Motor neuron (in vitro differentiated cells): ENCODE measurements at regions not wholly inside any gene's neighbourhood (a gene's known extent, or its start where the extent isn't known, plus 50 kb on each side); places are given as distances from the start of the nearest gene placed in this dataset.
A peak's percentile ranks its signal among the peaks of the same experiment; 100 is the strongest.

Experiments
- ATAC-seq, 8 experiments: fragments of 200-7000 bp; cut with Tn5 transposase; replicated peaks in 6 of 8; 2 replicates each; pipeline ENCODE4 v1.8.0; 2021; ENCODE audit warnings: mild to moderate bottlenecking in 8 of 8, moderate library complexity in 8 of 8
- H3K27ac ChIP-seq, 2 donors: fragments of 250-450 bp; sonication (Bioruptor Pico); 2 replicates each; pipeline ENCODE4 v1.9.0; 2021; ENCODE audit warnings: antibody characterized with exemption in 2 of 2, mild to moderate bottlenecking in 2 of 2, moderate library complexity in 1 of 2
- H3K4me1 ChIP-seq, 2 donors: fragments of 250-450 bp; sonication (Bioruptor Pico); replicated peaks in 1 of 2; 2 replicates each; pipeline ENCODE4 v1.6.1; 2021; ENCODE audit warnings: antibody characterized with exemption in 2 of 2, mild to moderate bottlenecking in 2 of 2, moderate library complexity in 1 of 2
- H3K4me3 ChIP-seq, 5 donors: fragments of 250-450 bp; sonication (Bioruptor Pico); 2 replicates each; pipeline ENCODE4 v1.9.0; 2021; ENCODE audit warnings: antibody characterized with exemption in 5 of 5, mild to moderate bottlenecking in 5 of 5, moderate library complexity in 4 of 5
- WGBS, 10 experiments: fragments of 450-650 bp; shearing (Covaris generic); methylation state at CpG; one replicate each; pipeline ENCODE4 v1.0.0; 2022; 5-methylcytosine and 5-hydroxymethylcytosine counted together
- in situ Hi-C, 9 experiments: fragments of 400-800 bp; cut with MboI; loops; one replicate each; pipeline ENCODE4 v1.15.0; 2021; ENCODE audit warnings: low sequenced_read_pairs in 9 of 9, low pct_unique_long_range_greater_than_20kb in 2 of 9; ENCODE audit not compliant: unreplicated experiment in 9 of 9

DNA sequence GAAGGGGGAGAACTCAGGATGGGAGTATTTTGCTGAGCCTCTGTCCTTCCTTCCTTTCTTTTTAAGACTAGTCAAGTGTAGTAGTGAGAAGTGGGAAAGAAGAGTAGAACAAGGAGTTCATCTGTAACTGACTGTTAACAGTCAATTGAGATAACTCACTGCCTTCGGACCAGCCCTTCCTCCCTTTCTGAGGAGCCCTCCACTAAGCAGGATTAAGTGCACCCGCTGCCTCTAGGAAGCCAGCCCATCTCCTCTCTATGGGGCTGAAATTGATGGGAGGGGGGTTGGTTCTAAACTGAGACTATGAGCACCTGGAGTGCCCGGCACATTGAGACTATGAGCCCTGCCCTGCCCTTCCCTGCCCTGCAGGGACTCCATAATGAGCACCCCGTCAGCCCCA is 72.7 kb upstream of the TINAGL1 start:
- Histone ChIP-seq H3K27ac (no peak overlapping the region), H3K4me1 (no peaks in the 10 kb centered on the region), H3K4me3 (no peak overlapping the region)
- in situ Hi-C loops, result no loop called here
- ATAC-seq, result peak in 1 of 8 experiments; percentile 13
- WGBS, 10 experiments, result 50 to 62% (median 58%) methylated on average over 2 to 4 of the region's 4 CpGs; no CpG with 5 or more reads in 4 of the 10 experiments

DNA sequence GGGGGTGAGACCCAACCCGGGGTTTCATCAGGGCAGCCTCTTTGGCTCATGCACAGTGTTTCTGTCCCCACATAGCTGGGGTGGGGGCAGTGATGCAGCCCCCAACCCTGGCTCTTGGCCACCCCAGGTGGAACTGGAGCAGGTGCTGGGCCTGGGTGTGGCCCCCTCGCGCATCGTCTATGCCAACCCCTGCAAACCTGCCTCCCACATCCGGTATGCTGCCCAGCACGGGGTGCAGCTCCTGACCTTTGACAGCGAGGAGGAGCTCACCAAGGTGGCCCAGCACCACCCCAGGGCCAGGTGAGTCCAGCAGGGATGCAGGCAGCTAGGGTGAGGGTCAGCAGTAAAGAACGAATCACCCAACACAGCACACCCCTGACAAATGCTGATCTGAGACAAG is 72.3 kb upstream of the TINAGL1 start:
- in situ Hi-C loops, result no loop called here
- WGBS, 10 experiments, result 0 to 67% (median 60%) methylated on average over 1 of the region's 8 CpGs; no CpG with 5 or more reads in 7 of the 10 experiments
- Histone ChIP-seq H3K4me1 (no peaks in the 10 kb centered on the region), H3K27ac (no peak overlapping the region), H3K4me3 (no peak overlapping the region)
- ATAC-seq, result peak in 1 of 8 experiments; percentile 12

DNA sequence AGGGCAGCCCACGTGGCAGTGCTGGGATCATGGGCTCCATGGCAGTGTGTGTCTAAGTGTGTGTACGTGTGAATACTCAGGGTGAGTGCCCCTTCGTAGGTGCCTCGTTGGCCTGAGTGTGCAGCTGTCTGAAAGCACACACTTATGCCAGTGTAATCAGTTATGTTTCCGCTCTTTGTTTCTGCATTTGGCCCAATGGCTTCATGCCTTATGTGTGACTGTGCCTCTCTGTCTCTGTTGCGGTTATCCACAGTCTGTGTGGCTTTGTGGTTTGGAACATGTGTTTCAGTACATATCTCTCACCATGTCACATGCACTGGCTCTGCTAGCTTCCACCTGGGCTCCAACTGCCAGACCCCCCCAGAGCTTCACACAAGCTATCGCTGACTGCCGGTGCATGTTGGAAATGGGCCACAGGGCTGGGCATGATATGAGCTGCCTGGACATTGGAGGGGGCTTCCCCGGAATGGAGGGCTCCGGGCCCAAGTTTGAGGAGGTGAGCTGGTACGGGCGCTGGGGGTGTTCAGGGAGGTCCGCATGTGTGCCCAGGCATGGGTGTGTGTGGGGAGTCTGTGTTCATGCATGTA is 70.3 kb upstream of the TINAGL1 start:
- Histone ChIP-seq H3K4me3 (no peak overlapping the region), H3K4me1 (no peaks in the 10 kb centered on the region), H3K27ac (no peak overlapping the region)
- 9 to 96% (median 81%) methylated on average over 3 to 9 of the region's 13 CpGs; no CpG with 5 or more reads in 4 of the 10 experiments for WGBS, 10 experiments
- peak in 2 of 8 experiments; percentile 23 to 26 for ATAC-seq
- in situ Hi-C loops, result no loop called here

DNA sequence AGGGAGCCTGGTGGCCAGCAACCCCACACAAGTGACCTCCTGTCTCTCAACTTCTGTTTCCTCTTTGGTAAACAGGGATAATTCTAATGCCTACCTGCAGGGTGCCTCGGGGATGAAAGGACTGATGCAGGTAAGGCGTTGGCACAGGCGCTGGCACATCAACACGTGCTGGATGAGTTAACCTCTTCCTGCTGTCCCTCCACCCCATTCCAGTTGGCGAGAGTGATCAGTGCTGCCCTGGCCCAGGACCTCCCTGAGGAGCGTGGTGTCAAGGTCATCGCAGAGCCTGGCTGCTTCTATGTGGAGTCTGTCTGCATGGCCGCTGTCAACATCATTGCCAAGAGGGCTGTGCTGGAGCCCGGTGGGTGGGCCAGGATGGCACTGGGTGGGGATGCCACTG is 69.1 kb upstream of the TINAGL1 start:
- H3K4me3 ChIP-seq, result no peak overlapping the region
- no peak overlapping the region for H3K27ac ChIP-seq
- no peaks in the 10 kb centered on the region for H3K4me1 ChIP-seq
- WGBS, 10 experiments, result 87 to 93% (median 88%) methylated on average over 3 to 7 of the region's 9 CpGs; no CpG with 5 or more reads in 6 of the 10 experiments
- ATAC-seq, result peak in 1 of 8 experiments; percentile 20
- in situ Hi-C loops, result no loop called here

- H3K27ac ChIP-seq, result no peak overlapping the region
- peak in 1 of 8 experiments; percentile 15 for ATAC-seq
- 45 to 93% (median 75%) methylated on average over 4 to 13 of the region's 20 CpGs; no CpG with 5 or more reads in 4 of the 10 experiments for WGBS, 10 experiments
- H3K4me1 ChIP-seq, result no peaks in the 10 kb centered on the region
- H3K4me3 ChIP-seq, result no peak overlapping the region
- in situ Hi-C loops, result no loop called here
Observed at GRCh38 chr1:31507676-31508530, 68.4 kb upstream of the TINAGL1 start.

GRCh38 chr1:31509124-31510072 is 66.9 kb upstream of the TINAGL1 start:
- H3K4me1 ChIP-seq, result no peaks in the 10 kb centered on the region
- in situ Hi-C loops, result no loop called here
- H3K27ac ChIP-seq, result no peak overlapping the region
- H3K4me3 ChIP-seq, result no peak overlapping the region
- WGBS, 10 experiments, result 22 to 91% (median 74%) methylated on average over 3 to 7 of the region's 7 CpGs; no CpG with 5 or more reads in 2 of the 10 experiments
- peak in 1 of 8 experiments; percentile 71 for ATAC-seq

- 60 to 100% (median 83%) methylated on average over 1 to 6 of the region's 6 CpGs for WGBS, 10 experiments
- in situ Hi-C loops, result no loop called here
- Histone ChIP-seq H3K4me3 (no peak overlapping the region), H3K4me1 (no peaks in the 10 kb centered on the region), H3K27ac (no peak overlapping the region)
- ATAC-seq, result no peak
Observed at GRCh38 chr1:31510304-31510703, 66.0 kb upstream of the TINAGL1 start.

DNA sequence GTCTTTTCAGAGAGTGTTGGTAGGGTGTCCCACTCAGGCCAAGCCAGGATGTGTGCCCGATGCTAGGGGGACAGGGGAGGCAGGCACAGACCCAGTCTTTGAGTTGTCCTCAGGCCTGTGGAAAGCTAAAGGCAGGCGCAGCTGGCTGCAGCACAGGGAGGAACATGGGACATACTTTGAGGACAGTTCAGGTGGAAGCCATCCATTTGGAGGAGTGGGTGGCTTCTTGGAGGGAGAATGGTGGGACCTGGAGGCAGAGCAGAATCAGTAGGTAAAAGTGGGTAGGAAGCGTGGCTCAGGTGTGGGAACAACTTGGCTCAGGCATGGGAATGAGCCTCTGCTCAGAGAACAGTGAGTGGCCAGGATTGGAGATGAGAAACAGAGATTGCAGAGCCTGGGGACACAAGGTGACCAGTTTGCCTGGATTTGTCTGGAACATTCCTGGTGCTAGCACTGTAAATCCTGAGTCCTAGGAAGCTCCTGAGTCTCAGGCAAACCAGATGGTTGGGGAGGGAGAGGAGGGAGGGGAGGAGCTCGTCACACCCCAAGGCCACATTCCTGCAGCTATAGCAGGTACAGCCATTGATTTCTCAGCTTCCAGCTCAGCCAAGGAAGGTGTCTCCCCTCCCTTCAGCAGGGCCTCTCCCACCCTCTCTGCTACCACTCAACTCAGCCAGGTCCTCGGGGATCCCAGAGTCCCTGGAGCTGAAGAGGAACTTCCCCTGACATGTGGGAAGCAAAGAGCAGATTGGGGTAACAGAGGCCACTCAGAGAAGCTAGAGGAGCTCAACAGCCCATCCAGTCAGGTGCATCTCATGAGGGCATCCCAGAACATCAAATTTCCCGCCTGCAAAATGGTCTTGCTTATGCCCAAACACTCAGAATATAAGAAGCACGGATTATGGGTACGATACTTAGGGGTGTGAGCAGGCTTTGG is 65.2 kb upstream of the TINAGL1 start:
- no peak overlapping the region for H3K27ac ChIP-seq
- in situ Hi-C loops, result no loop called here
- H3K4me1 ChIP-seq, result no peaks in the 10 kb centered on the region
- no peak overlapping the region for H3K4me3 ChIP-seq
- peak in 3 of 8 experiments; percentile 9 to 56 (median 30) for ATAC-seq
- WGBS, 10 experiments, result 50 to 92% (median 71%) methylated on average over 2 to 8 of the region's 8 CpGs; no CpG with 5 or more reads in 1 of the 10 experiments

DNA sequence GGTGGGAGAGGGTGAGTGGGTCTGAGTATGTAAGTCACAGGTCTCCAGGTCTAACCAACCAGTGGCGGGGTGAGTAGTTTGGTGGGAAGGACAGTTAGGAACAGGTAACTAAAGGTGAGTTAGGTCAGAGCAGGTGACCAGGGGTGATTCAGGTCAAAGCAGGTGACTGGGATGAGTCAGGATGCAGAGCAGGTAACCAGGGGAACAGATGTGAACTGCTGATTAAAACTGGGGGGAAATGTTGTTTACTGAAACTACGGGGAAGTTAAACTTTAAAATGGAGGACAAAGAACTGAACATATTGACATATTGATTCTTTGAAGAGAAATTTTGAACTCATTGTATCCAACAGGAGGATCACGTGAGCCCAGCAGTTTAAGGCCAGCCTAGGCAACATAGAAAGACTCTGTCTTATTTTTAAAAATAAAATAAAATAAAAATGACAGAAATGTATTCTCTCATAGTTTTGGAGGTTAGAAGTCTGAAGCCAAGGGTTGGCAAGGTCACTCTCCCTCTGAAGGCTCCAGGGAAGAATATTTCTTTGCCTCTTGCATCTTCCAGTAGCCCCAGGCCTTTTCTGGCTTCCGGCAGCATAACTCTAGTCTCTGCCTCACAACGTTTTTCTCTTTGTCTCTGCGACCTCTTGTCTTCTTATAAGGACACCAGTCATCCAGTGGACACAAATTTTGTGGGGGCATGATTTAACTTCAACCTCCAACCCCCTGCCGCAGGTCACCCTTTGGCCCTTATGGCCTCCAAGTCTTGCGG is 64.3 kb upstream of the TINAGL1 start:
- in situ Hi-C loops, result no loop called here
- 19 to 88% (median 68%) methylated on average over 2 to 8 of the region's 8 CpGs for WGBS, 10 experiments
- no peaks in the 10 kb centered on the region for H3K4me1 ChIP-seq
- H3K4me3 ChIP-seq, result no peak overlapping the region
- no peak for ATAC-seq
- no peak overlapping the region for H3K27ac ChIP-seq

GRCh38 chr1:31514117-31514516 is 62.2 kb upstream of the TINAGL1 start:
- no peaks in the 10 kb centered on the region for H3K4me1 ChIP-seq
- H3K4me3 ChIP-seq, result no peak overlapping the region
- no peak overlapping the region for H3K27ac ChIP-seq
- 53 to 100% (median 60%) methylated on average over 1 to 4 of the region's 5 CpGs; no CpG with 5 or more reads in 5 of the 10 experiments for WGBS, 10 experiments
- in situ Hi-C loops, result no loop called here
- ATAC-seq, result no peak

DNA sequence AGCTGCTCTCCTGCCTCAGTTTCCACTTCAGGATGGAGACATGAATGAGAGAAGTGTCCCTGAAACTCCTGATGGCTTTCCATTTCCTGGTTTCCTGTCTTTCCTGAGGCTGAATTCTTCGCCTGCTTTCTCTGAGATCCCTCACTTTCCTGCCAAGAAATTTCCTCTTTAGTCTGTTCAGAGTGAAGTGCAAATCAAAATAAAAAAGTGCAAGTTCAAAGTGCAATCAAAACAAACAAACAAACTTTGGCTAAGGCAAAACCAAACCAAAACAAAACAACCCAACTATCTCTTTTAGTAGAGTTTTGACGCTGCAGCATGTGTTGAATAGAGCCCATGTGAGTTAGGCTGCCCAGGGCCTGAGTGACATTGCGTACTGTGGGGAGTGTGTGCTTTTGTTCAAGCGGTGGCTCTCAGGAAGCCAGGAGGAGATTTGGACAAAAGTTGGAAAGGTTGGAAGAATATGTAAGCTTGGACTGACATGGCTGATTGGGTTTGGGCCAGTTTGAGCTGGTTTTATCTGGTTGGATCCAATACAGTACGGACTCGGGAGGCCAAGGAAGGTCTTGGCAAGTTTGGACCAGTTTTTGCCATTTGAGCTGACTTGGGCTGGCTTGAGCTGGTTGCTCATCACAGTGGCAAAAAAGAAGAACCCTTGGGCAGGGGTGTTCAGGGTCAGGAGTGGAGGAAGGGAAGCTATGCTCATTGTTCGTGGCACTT is 61.1 kb upstream of the TINAGL1 start:
- Histone ChIP-seq H3K27ac (no peak overlapping the region), H3K4me3 (no peak overlapping the region), H3K4me1 (no peaks in the 10 kb centered on the region)
- 50 to 90% (median 70%) methylated on average over 2 to 7 of the region's 7 CpGs; no CpG with 5 or more reads in 1 of the 10 experiments for WGBS, 10 experiments
- ATAC-seq, result no peak
- in situ Hi-C loops, result no loop called here
